HCT116 (cell line): ENCODE measurements at regions not wholly inside any gene's neighbourhood (a gene's known extent, or its start where the extent isn't known, plus 50 kb on each side); places are given as distances from the start of the nearest gene placed in this dataset.

Experiments used
- ATAC-seq: fragments of 200-7000 bp; cut with Tn5 transposase; 2 replicates; pipeline ENCODE4 v1.9.1; 2020; ENCODE audit warnings: mild to moderate bottlenecking, moderate library complexity
- BruUV-seq: library from RNA; stranded (reverse); fragments of 400-500 nt; replicated peaks from 2 replicates; lab custom pipeline; 2021; lab: Mats Ljungman, UMichigan
- CTCF ChIA-PET: fragments of 300-600 bp; sonication (Branson Sonifier 250); formaldehyde crosslinking; loops from one replicate; lab custom pipeline; 2021; ENCODE audit warnings: antibody characterized with exemption; lab: Charles Lee
- POLR2A ChIA-PET: fragments of 300-600, 350-600 bp; sonication (Branson Sonifier 250); formaldehyde crosslinking; loops from one replicate; lab custom pipeline; 2021; ENCODE audit warnings: antibody characterized with exemption; lab: Charles Lee
- RAD21 ChIA-PET, 2 experiments: fragments of 300-600 bp; sonication (Branson Sonifier 250); formaldehyde crosslinking; loops; one replicate each; lab custom pipeline; 2023; ENCODE audit warnings: low total read pairs in 2 of 2; ENCODE audit not compliant: uncharacterized antibody in 2 of 2, unreplicated experiment in 2 of 2, low non-redundant PET in 1 of 2; lab: Charles Lee
- DNase-seq: peaks from one replicate; pipeline ENCODE4 v3.0.0-alpha.2; 2010; ENCODE audit warnings: low read depth, low spot score
- H2AFZ ChIP-seq: fragments of 200-600 bp; shearing (Covaris generic), sonication (generic); 2 replicates; pipeline ENCODE4 v1.6.1; 2017; ENCODE audit warnings: low read depth, mixed run types, mixed read lengths, antibody characterized with exemption, low read length; ENCODE audit not compliant: poor library complexity, severe bottlenecking
- H3K27ac ChIP-seq: 2 replicates; pipeline ENCODE4 v1.5.1; 2012; ENCODE audit warnings: low read depth, low read length
- H3K27me3 ChIP-seq: fragments of 200-600 bp; sonication (generic); 2 replicates; pipeline ENCODE4 v1.6.1; 2016; ENCODE audit warnings: mixed run types, low read length, mixed read lengths; ENCODE audit not compliant: insufficient read depth
- H3K36me3 ChIP-seq, 2 experiments: fragments of 200-500 bp in 1 of 2; fragments of 200-600 bp in 1 of 2; sonication (Bioruptor generic) in 1 of 2; sonication (generic) in 1 of 2; 2 replicates each; pipeline versions ENCODE4 v1.5.1 to v1.6.1; 2014 to 2016; ENCODE audit warnings: low read length in 2 of 2, inconsistent platforms in 1 of 2, mixed read lengths in 1 of 2, mixed run types in 1 of 2; ENCODE audit not compliant: insufficient read depth in 2 of 2, control insufficient read depth in 1 of 2
- H3K4me1 ChIP-seq, 2 experiments: fragments of 200-600 bp in 1 of 2; sonication (generic) in 1 of 2; 2 replicates each; pipeline versions ENCODE4 v1.5.1 to v1.6.1; 2012 to 2017; ENCODE audit warnings: low read length in 2 of 2, inconsistent platforms in 1 of 2, mild to moderate bottlenecking in 1 of 2, mixed read lengths in 1 of 2, mixed run types in 1 of 2, moderate library complexity in 1 of 2; ENCODE audit not compliant: insufficient read depth in 2 of 2, control insufficient read depth in 1 of 2
- H3K4me2 ChIP-seq: fragments of 200-600 bp; sonication (generic); 2 replicates; pipeline ENCODE4 v1.6.1; 2017; ENCODE audit warnings: mixed run types, low read length, mixed read lengths
- H3K4me3 ChIP-seq, 2 experiments: fragments of 200-600 bp in 1 of 2; sonication (generic) in 1 of 2; replicated peaks in 1 of 2; 2 replicates each; pipeline ENCODE4 v1.5.1; 2011 to 2016; ENCODE audit warnings: low read length in 2 of 2, control low read depth in 1 of 2, low read depth in 1 of 2, mild to moderate bottlenecking in 1 of 2, mixed read lengths in 1 of 2, mixed run types in 1 of 2
- H3K79me2 ChIP-seq: fragments of 200-600 bp; sonication (generic); 2 replicates; pipeline ENCODE4 v1.6.1; 2017; ENCODE audit warnings: mild to moderate bottlenecking, mixed run types, low read length, moderate library complexity, mixed read lengths; ENCODE audit not compliant: insufficient read depth
- H3K9ac ChIP-seq: fragments of 200-600 bp; sonication (generic); 2 replicates; pipeline ENCODE4 v1.6.1; 2016; ENCODE audit warnings: low read length, mixed read lengths
- H3K9me2 ChIP-seq: fragments of 200-600 bp; sonication (generic), shearing (Covaris generic); 2 replicates; pipeline ENCODE4 v1.6.1; 2017; ENCODE audit warnings: mixed run types, mild to moderate bottlenecking, moderate library complexity; ENCODE audit not compliant: insufficient read depth
- H3K9me3 ChIP-seq, 2 experiments: fragments of 200-500 bp in 1 of 2; fragments of 200-600 bp in 1 of 2; sonication (Bioruptor generic) in 1 of 2; sonication (generic) in 1 of 2; 2 replicates each; pipeline ENCODE4 v1.6.1; 2014 to 2017; ENCODE audit warnings: low read length in 2 of 2, mixed read lengths in 2 of 2, inconsistent platforms in 1 of 2, low read depth in 1 of 2, mild to moderate bottlenecking in 1 of 2, mixed run types in 1 of 2, moderate library complexity in 1 of 2; ENCODE audit not compliant: control insufficient read depth in 1 of 2, insufficient read depth in 1 of 2
- H4K20me1 ChIP-seq: fragments of 200-600 bp; sonication (generic), shearing (Covaris generic); 2 replicates; pipeline ENCODE4 v1.6.1; 2017; ENCODE audit warnings: mixed run types, mild to moderate bottlenecking, moderate library complexity; ENCODE audit not compliant: insufficient read depth
- CEBPB ChIP-seq: IDR thresholded peaks from 2 replicates; pipeline ENCODE4 v1.6.1; 2012; ENCODE audit warnings: low read depth
- EZH2 ChIP-seq: fragments of 200-600 bp; sonication (generic); IDR thresholded peaks from 2 replicates; pipeline ENCODE4 v1.6.1; 2017; ENCODE audit warnings: antibody characterized with exemption, mixed run types
- MAX ChIP-seq: IDR thresholded peaks from 2 replicates; pipeline ENCODE4 v1.6.1; 2012
- POLR2AphosphoS5 ChIP-seq: IDR thresholded peaks from 2 replicates; pipeline ENCODE4 v1.6.1; 2011; ENCODE audit warnings: mild to moderate bottlenecking, low read depth, low read length, moderate library complexity
- RAD21 ChIP-seq: IDR thresholded peaks from 2 replicates; pipeline ENCODE4 v1.6.1; 2012; ENCODE audit warnings: low read depth, mild to moderate bottlenecking
- REST ChIP-seq: IDR thresholded peaks from 2 replicates; pipeline ENCODE4 v1.6.1; 2012; ENCODE audit warnings: low read depth
- TCF7L2 ChIP-seq: IDR thresholded peaks from 2 replicates; pipeline ENCODE4 v1.7.0; 2011; ENCODE audit warnings: borderline replicate concordance, inconsistent platforms; ENCODE audit not compliant: insufficient read depth, insufficient read length; ENCODE audit errors: extremely low read depth
- ZNF274 ChIP-seq: fragments of 200-500 bp; sonication (Bioruptor generic); IDR thresholded peaks from 2 replicates; pipeline ENCODE4 v1.6.1; 2014; ENCODE audit warnings: mild to moderate bottlenecking, low read depth, low read length, inconsistent platforms
- intact Hi-C: fragments of 100-400 bp; cut with micrococcal nuclease; formaldehyde crosslinking; loops from 2 replicates; pipeline ENCODE4 v1.10.0; 2022
- TF ChIP-seq, protein P1 (sequence below): IDR thresholded peaks from 2 replicates; pipeline ENCODE4 v1.6.1; 2011; ENCODE audit warnings: mild to moderate bottlenecking, low read length, moderate library complexity; ENCODE audit not compliant: insufficient replicate concordance; ENCODE audit errors: extremely low read depth

DNA sequence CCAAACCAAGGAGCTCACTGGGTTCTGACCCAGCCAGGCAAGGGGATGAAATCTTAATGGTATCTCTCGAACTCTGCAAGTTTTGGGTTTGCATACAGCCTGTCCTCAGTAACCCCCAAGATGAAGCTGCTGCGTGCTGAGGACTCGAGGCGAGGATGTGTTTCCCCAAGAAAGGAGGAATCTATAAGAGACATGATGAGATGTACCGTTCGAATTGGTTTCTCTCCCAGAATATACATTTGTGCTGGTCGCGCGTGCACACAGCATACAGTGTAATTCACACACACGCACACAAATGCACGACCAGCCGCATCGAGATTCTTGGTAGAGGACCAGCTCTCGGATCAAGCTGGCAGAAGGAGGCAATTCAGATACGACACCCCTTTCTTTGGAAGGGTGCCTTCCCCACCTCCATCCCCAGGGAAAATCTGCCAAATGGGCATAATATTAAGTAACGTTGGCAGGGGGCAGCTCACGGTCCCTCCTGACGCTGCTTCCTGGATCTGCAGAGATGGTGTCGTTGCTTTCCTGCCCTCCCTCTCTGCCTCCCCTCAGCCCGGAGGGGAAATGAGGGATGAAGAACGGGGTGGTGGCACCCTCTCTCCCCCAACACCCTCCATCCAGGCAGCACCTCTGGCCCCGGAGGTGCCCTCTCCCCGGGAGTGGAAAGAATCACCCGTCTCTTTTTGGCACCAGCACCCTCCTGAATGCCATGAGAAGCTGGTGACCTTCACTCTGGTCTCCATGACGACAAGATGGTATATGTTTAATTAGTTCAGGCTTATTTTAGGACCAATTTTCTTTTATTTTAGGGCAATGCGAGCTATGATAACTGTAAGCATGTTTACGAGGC, 310.2 kb downstream of the ZNF536 start:
- Histone ChIP-seq H3K4me3 (no peak overlapping the region), H2AFZ (no peak overlapping the region), H3K4me1 (no peaks in the 10 kb centered on the region), H3K36me3 (no peaks in the 10 kb centered on the region), H3K4me2 (no peak overlapping the region), H3K9me3 (no peaks in the 10 kb centered on the region), H3K9me2 (no peaks in the 10 kb centered on the region), H3K79me2 (no peaks in the 10 kb centered on the region), H3K27me3 (peaks cover 4% of the 10 kb centered on the region; the same call in 1 of the 2 replicates), H4K20me1 (no peaks in the 10 kb centered on the region), H3K9ac (no peak overlapping the region), H3K27ac (no peak overlapping the region)
- no peak for DNase-seq
- ChIA-PET RAD21 (interaction anchor here in 1 of 2 experiments (0.6 kb wide), 1 partner anchor 117 kb away, joined by 3 read pairs; no protein-coding TSS in a partner anchor), CTCF (interaction anchor here (0.8 to 1.4 kb wide), 4 partner anchors 1539 to 1887 kb away, joined by 3 to 7 read pairs (median 4); no protein-coding TSS in a partner anchor), POLR2A (no interaction called here)
- ATAC-seq, result peak; percentile 14; the same call in 1 of the 2 replicates
- BruUV-seq, result no TSS peak
- intact Hi-C loops, result no loop called here
- no peak for TF ChIP-seq REST
- no peak for TF ChIP-seq POLR2AphosphoS5
- TF ChIP-seq MAX, result no peak
- TF ChIP-seq RAD21, result no peak
- no peak for TF ChIP-seq ZNF274
- TF ChIP-seq EZH2, result no peak
- TF ChIP-seq TCF7L2, result no peak
- TF ChIP-seq, protein P1, sequence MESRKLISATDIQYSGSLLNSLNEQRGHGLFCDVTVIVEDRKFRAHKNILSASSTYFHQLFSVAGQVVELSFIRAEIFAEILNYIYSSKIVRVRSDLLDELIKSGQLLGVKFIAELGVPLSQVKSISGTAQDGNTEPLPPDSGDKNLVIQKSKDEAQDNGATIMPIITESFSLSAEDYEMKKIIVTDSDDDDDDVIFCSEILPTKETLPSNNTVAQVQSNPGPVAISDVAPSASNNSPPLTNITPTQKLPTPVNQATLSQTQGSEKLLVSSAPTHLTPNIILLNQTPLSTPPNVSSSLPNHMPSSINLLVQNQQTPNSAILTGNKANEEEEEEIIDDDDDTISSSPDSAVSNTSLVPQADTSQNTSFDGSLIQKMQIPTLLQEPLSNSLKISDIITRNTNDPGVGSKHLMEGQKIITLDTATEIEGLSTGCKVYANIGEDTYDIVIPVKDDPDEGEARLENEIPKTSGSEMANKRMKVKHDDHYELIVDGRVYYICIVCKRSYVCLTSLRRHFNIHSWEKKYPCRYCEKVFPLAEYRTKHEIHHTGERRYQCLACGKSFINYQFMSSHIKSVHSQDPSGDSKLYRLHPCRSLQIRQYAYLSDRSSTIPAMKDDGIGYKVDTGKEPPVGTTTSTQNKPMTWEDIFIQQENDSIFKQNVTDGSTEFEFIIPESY, result no peak
- no peak for TF ChIP-seq CEBPB
